ENCODE measurements at regions not wholly inside any gene's neighbourhood (a gene's known extent, or its start where the extent isn't known, plus 50 kb on each side); places are given as distances from the start of the nearest gene placed in this dataset.
"Not testable (repeated sequence)": the region's sequence is repeated elsewhere in the genome, so short reads cannot be mapped to it uniquely, and the experiment has no call there.

- no peak for DNase-seq
Measured at GRCh38 chr4:128688033-128688721, 121.3 kb upstream of the JADE1 start.

GRCh38 chr4:128686810-128687209 is 122.7 kb upstream of the JADE1 start:
- no peak for DNase-seq

- DNase-seq, result no peak
Measured at GRCh38 chr4:128686032-128686465, 123.5 kb upstream of the JADE1 start.

GRCh38 chr4:128684016-128684415 is 125.5 kb upstream of the JADE1 start:
- DNase-seq, result no peak

- no peak for DNase-seq
Measured at GRCh38 chr4:128682942-128683666, 126.4 kb upstream of the JADE1 start.

GRCh38 chr4:128676095-128676494 is 133.4 kb upstream of the JADE1 start:
- DNase-seq, result no peak

GRCh38 chr4:128675083-128675482 is 134.4 kb upstream of the JADE1 start:
- no peak for DNase-seq

- not testable (repeated sequence) for DNase-seq
Measured at GRCh38 chr4:128673159-128673558, 136.3 kb upstream of the JADE1 start.

- DNase-seq, result not testable (repeated sequence)
Measured at GRCh38 chr4:128672596-128672995, 136.9 kb upstream of the JADE1 start.

GRCh38 chr4:128670513-128670912 is 139.0 kb upstream of the JADE1 start:
- DNase-seq, result no peak

- no peak for DNase-seq
Measured at GRCh38 chr4:128668566-128668965, 140.9 kb upstream of the JADE1 start.

- no peak for DNase-seq
Measured at GRCh38 chr4:128665514-128665913, 144.0 kb upstream of the JADE1 start.

- DNase-seq, result no peak
Measured at GRCh38 chr4:128663325-128663724, 146.2 kb upstream of the JADE1 start.

GRCh38 chr4:128661479-128661878 is 148.0 kb upstream of the JADE1 start:
- DNase-seq, result no peak

GRCh38 chr4:128660361-128661215 is 148.9 kb upstream of the JADE1 start:
- DNase-seq, result no peak

- no peak for DNase-seq
Measured at GRCh38 chr4:128658214-128658631, 151.3 kb upstream of the JADE1 start.

- no peak for DNase-seq
Measured at GRCh38 chr4:128657638-128658037, 151.9 kb upstream of the JADE1 start.

GRCh38 chr4:128654465-128654864 is 155.0 kb upstream of the JADE1 start:
- no peak for DNase-seq

GRCh38 chr4:128653527-128654444 is 155.7 kb upstream of the JADE1 start:
- peak; percentile 48 for DNase-seq

- DNase-seq, result no peak
Measured at GRCh38 chr4:128649575-128650205, 159.8 kb upstream of the JADE1 start.

GRCh38 chr4:128649161-128649560 is 160.3 kb upstream of the JADE1 start:
- DNase-seq, result no peak

- no peak for DNase-seq
Measured at GRCh38 chr4:128648021-128648420, 161.5 kb upstream of the JADE1 start.
